ENCODE measurements at regions not wholly inside any gene's neighbourhood (a gene's known extent, or its start where the extent isn't known, plus 50 kb on each side); places are given as distances from the start of the nearest gene placed in this dataset.

DNA sequence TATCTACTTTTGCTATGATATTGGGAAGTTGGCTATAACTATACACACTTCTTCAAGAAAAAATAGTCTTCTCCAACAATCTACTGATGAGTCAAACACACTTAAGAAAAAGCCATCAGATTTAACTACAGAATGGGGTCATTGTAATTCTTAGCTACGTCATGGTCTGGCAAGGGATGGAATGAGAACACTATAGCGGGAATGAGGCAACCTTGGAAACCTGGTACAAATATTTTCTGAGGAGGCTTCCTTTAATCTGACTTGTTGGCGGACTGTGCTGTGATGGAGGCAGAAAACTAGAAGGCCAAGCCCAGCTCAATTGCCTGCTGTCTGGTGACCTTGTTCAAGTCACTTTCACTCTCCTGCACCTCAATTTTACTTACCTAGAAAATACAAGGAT lies 586.8 kb upstream of the JAG1 start:
- TF ChIP-seq NR1H2 (CRISPR knock-in tag; IDR thresholded peaks at IDR 0.05) (no peak), NR3C1 (CRISPR knock-in tag; conservative IDR thresholded peaks at IDR 0.05; ENCODE audit: low read depth) (no peak), ERG (CRISPR knock-in tag; IDR thresholded peaks at IDR 0.05) (no peak), SP1 (CRISPR knock-in tag; conservative IDR thresholded peaks at IDR 0.05) (no peak), ETV6 (CRISPR knock-in tag; IDR thresholded peaks at IDR 0.05) (no peak), RELA (CRISPR knock-in tag; IDR thresholded peaks at IDR 0.05; ENCODE audit: borderline replicate concordance) (no peak), ZNF219 (CRISPR knock-in tag; IDR thresholded peaks at IDR 0.05; ENCODE audit: borderline replicate concordance) (no peak), ATF2 (CRISPR knock-in tag; IDR thresholded peaks at IDR 0.05; ENCODE audit: borderline replicate concordance, low read depth) (no peak), RORB (CRISPR knock-in tag; IDR thresholded peaks at IDR 0.05) (no peak), MAX (CRISPR knock-in tag; IDR thresholded peaks at IDR 0.05) (no peak), MYBL2 (CRISPR knock-in tag; IDR thresholded peaks at IDR 0.05) (no peak), IRF2 (CRISPR knock-in tag; IDR thresholded peaks at IDR 0.05; ENCODE audit: borderline replicate concordance, low read depth) (no peak)
- TF ChIP-seq, protein P1, sequence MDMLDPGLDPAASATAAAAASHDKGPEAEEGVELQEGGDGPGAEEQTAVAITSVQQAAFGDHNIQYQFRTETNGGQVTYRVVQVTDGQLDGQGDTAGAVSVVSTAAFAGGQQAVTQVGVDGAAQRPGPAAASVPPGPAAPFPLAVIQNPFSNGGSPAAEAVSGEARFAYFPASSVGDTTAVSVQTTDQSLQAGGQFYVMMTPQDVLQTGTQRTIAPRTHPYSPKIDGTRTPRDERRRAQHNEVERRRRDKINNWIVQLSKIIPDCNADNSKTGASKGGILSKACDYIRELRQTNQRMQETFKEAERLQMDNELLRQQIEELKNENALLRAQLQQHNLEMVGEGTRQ (CRISPR knock-in tag; IDR thresholded peaks at IDR 0.05) = no peak
- TF ChIP-seq, protein P2, sequence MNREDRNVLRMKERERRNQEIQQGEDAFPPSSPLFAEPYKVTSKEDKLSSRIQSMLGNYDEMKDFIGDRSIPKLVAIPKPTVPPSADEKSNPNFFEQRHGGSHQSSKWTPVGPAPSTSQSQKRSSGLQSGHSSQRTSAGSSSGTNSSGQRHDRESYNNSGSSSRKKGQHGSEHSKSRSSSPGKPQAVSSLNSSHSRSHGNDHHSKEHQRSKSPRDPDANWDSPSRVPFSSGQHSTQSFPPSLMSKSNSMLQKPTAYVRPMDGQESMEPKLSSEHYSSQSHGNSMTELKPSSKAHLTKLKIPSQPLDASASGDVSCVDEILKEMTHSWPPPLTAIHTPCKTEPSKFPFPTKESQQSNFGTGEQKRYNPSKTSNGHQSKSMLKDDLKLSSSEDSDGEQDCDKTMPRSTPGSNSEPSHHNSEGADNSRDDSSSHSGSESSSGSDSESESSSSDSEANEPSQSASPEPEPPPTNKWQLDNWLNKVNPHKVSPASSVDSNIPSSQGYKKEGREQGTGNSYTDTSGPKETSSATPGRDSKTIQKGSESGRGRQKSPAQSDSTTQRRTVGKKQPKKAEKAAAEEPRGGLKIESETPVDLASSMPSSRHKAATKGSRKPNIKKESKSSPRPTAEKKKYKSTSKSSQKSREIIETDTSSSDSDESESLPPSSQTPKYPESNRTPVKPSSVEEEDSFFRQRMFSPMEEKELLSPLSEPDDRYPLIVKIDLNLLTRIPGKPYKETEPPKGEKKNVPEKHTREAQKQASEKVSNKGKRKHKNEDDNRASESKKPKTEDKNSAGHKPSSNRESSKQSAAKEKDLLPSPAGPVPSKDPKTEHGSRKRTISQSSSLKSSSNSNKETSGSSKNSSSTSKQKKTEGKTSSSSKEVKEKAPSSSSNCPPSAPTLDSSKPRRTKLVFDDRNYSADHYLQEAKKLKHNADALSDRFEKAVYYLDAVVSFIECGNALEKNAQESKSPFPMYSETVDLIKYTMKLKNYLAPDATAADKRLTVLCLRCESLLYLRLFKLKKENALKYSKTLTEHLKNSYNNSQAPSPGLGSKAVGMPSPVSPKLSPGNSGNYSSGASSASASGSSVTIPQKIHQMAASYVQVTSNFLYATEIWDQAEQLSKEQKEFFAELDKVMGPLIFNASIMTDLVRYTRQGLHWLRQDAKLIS (CRISPR knock-in tag; IDR thresholded peaks at IDR 0.05; ENCODE audit: borderline replicate concordance) = no peak
- TF ChIP-seq, protein P3, sequence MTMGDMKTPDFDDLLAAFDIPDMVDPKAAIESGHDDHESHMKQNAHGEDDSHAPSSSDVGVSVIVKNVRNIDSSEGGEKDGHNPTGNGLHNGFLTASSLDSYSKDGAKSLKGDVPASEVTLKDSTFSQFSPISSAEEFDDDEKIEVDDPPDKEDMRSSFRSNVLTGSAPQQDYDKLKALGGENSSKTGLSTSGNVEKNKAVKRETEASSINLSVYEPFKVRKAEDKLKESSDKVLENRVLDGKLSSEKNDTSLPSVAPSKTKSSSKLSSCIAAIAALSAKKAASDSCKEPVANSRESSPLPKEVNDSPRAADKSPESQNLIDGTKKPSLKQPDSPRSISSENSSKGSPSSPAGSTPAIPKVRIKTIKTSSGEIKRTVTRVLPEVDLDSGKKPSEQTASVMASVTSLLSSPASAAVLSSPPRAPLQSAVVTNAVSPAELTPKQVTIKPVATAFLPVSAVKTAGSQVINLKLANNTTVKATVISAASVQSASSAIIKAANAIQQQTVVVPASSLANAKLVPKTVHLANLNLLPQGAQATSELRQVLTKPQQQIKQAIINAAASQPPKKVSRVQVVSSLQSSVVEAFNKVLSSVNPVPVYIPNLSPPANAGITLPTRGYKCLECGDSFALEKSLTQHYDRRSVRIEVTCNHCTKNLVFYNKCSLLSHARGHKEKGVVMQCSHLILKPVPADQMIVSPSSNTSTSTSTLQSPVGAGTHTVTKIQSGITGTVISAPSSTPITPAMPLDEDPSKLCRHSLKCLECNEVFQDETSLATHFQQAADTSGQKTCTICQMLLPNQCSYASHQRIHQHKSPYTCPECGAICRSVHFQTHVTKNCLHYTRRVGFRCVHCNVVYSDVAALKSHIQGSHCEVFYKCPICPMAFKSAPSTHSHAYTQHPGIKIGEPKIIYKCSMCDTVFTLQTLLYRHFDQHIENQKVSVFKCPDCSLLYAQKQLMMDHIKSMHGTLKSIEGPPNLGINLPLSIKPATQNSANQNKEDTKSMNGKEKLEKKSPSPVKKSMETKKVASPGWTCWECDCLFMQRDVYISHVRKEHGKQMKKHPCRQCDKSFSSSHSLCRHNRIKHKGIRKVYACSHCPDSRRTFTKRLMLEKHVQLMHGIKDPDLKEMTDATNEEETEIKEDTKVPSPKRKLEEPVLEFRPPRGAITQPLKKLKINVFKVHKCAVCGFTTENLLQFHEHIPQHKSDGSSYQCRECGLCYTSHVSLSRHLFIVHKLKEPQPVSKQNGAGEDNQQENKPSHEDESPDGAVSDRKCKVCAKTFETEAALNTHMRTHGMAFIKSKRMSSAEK (CRISPR knock-in tag; IDR thresholded peaks at IDR 0.05; ENCODE audit: borderline replicate concordance) = no peak
- TF ChIP-seq, protein P4, sequence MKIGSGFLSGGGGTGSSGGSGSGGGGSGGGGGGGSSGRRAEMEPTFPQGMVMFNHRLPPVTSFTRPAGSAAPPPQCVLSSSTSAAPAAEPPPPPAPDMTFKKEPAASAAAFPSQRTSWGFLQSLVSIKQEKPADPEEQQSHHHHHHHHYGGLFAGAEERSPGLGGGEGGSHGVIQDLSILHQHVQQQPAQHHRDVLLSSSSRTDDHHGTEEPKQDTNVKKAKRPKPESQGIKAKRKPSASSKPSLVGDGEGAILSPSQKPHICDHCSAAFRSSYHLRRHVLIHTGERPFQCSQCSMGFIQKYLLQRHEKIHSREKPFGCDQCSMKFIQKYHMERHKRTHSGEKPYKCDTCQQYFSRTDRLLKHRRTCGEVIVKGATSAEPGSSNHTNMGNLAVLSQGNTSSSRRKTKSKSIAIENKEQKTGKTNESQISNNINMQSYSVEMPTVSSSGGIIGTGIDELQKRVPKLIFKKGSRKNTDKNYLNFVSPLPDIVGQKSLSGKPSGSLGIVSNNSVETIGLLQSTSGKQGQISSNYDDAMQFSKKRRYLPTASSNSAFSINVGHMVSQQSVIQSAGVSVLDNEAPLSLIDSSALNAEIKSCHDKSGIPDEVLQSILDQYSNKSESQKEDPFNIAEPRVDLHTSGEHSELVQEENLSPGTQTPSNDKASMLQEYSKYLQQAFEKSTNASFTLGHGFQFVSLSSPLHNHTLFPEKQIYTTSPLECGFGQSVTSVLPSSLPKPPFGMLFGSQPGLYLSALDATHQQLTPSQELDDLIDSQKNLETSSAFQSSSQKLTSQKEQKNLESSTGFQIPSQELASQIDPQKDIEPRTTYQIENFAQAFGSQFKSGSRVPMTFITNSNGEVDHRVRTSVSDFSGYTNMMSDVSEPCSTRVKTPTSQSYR (CRISPR knock-in tag; IDR thresholded peaks at IDR 0.05) = no peak
- 0 out of 2 replicates have a peak, but pooled peaks cover 2% of the 10 kb centered on the region for H3K4me1 Mint-ChIP-seq
- no peak for DNase-seq (ENCODE audit: low spot score)
- no peaks in the 10 kb centered on the region for H3K27me3 Mint-ChIP-seq (ENCODE audit: low read depth)
- POLR2A ChIA-PET = no interaction called here
- H3K4me3 Mint-ChIP-seq = no peak overlapping the region
- no peak for ATAC-seq
- H3K36me3 Mint-ChIP-seq = peaks cover under 1% of the 10 kb centered on the region
- peaks cover 15% of the 10 kb centered on the region for H3K9me3 Mint-ChIP-seq
- CTCF ChIA-PET = interaction anchor here (1.7 kb wide), 1 partner anchor 55 kb away, joined by 6 read pairs; no protein-coding TSS in a partner anchor
- no peak overlapping the region for H3K27ac Mint-ChIP-seq
